NCI-H82 treated with DMSO at 0.1 percent for 48 hours (cell line): ENCODE measurements at regions not wholly inside any gene's neighbourhood (a gene's known extent, or its start where the extent isn't known, plus 50 kb on each side); places are given as distances from the start of the nearest gene placed in this dataset.
"Not testable (repeated sequence)": the region's sequence is repeated elsewhere in the genome, so short reads cannot be mapped to it uniquely, and the experiment has no call there.

Experiments
- DNase-seq: peaks from one replicate; lab custom pipeline; 2025; ENCODE audit not compliant: unreplicated experiment; lab: John Stamatoyannopoulos, UW

GRCh38 chr2:149892563-149892962 is 305.0 kb upstream of the MMADHC start:
- no peak for DNase-seq

- no peak for DNase-seq
Measured at GRCh38 chr2:149885946-149886345, 298.4 kb upstream of the MMADHC start.

- DNase-seq = no peak
Measured at GRCh38 chr2:149885468-149885867, 297.9 kb upstream of the MMADHC start.

DNA sequence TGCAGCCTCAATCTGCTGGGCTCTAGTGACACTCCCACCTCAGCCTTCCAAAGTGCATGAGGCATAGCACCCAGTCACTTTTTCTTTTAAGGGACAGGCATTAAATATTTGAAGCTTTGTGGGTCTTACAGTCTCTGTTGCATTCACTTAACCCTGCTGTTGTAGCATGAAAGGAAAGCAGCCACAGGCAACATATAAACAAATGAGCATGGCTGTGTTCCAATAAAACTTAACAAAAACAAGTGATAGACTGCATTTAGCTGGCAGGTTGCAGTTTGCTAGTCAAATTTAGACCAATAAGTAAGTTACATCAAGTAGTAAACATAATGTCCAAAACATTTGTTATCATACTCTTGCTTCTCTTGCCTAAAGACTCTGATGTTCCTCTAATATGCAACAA is 297.3 kb upstream of the MMADHC start:
- no peak for DNase-seq

DNA sequence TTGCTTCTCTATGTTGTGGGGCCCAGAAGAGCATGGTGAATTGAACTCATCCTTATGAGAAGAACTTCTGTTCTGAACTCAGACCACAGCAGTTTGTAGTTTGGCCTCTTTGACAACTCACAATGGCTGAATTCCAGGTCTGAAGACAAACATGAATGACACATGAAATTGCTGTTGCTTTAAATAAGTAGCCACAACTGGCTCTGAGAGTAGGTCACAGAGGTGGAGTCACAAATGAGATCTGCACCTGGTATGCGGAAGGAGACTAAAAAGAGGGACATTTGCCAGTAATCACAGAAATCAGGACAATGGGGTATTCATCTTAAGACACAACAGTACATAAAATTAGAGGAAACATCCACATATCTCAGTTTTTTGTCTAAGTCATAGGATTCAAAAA is 290.3 kb upstream of the MMADHC start:
- DNase-seq = no peak

- no peak for DNase-seq
Measured at GRCh38 chr2:149877074-149877473, 289.5 kb upstream of the MMADHC start.

DNA sequence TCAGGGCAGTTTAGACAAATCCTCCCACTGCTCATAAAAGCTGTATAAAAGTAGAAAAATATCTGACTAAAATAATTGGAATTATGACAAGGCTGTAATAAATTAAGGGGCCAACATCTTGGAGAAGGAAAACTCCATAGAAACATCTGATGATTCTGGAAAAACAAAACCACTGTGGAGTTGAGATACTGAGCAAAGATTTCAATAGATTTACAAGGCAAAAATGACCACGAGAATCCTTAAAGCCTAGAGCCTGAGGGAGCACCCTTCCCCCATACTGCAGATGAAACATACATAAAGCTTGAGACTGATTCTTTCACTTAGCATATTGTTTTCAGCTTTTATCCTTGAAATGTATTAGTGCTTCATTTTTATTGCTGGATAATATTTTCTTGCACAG is 286.4 kb upstream of the MMADHC start:
- DNase-seq = no peak

DNA sequence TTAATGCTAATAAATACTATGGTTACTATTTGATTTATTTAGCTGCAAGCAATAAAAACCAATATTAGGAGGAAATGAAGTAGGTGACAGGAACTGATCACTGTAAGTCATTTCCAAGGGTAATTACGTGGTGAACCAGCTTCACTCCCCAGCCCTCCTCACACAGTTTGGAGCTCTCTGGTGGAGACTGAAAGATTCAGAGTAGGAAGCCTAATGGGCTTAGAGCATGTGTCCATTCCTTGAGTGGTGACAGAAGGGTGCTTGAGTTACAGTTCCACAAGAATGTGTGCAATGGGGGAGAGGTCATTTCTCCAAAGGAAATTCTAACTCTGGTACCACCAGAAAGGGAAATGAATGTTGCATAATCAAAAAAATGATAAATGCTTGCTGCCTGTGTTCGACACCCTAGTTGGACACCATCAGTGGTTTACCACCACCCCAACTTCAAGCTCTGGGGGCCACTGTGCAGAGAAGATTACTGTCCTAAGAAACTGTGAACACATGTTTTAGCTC is 285.1 kb upstream of the MMADHC start:
- DNase-seq = no peak

GRCh38 chr2:149872041-149872440 is 284.5 kb upstream of the MMADHC start:
- no peak for DNase-seq

DNA sequence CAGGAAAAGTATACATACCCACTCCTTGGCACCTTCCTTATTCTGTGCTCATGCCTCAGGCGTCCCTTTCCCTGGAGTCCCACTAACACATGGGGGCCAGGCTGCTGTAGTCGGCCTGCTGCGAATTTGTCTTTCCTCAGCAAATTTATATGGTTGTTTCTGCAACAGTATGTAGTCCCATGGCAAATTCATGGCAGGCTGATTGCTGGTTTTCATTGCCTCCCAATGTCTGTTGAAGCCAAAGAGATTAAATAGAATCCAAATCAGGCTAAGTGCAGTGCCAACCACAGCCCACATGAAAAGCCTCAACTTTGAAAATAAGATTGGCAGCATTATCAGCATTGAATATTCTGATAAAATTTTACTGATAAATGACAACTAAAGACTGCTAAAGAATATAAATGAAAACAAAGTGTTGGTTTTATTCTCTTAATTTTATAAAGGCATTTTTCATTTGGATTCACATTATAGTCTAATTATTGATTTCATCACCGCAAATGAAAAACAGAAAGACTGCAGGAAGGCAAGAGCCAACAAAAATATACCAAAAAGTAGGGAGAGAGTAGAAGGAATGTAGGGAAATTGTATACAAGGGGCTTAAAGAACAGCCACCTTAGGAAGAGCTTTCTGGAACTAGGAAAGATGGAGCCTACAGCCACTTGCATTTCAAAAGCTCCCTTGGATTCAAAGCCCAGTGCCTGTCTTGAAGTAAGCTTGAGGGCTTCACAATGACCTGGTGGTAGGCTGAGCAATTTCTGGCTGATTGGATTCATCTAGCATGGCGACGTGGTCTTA is 283.7 kb upstream of the MMADHC start:
- DNase-seq = no peak

GRCh38 chr2:149863227-149863626 is 275.7 kb upstream of the MMADHC start:
- no peak for DNase-seq

- no peak for DNase-seq
Measured at GRCh38 chr2:149861034-149861433, 273.5 kb upstream of the MMADHC start.

- DNase-seq = no peak
Measured at GRCh38 chr2:149860276-149860921, 272.8 kb upstream of the MMADHC start.

DNA sequence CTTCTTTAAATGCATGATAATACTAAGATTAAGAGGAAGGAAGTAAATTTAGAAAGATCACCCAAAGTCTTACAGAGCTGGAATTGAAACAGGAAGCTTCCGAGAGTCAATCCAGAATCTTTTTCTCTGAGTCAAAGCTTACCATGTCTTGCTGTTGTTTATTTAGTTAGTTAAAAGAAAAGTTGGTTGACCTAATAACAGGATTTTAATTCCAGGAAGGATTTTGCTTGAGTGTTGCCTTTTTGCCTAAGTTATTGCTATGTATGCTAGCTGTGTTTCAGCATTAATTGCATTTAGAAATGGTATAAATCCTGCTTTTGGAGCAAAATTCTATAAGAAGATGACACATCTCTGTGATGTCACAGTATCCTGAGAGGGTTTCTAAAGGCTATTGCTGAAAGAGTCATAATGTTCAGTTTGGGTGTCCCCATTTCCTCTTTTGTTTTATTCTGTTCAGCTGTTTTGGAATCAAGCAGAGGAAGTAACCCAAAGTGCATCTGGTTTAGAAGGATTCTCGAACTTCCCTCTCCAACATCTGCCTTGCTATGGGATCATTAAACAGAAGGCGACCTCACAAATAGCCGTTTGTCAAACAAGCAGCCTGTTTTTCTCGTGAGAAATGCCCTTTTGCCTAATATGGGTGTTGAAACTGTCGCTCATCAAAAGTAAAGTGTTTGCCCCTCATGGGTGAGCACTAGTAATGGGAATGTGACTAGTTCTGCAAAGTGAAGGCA is 271.5 kb upstream of the MMADHC start:
- no peak for DNase-seq

- DNase-seq = no peak
Measured at GRCh38 chr2:149858216-149858615, 270.6 kb upstream of the MMADHC start.

GRCh38 chr2:149857344-149857743 is 269.8 kb upstream of the MMADHC start:
- no peak for DNase-seq

GRCh38 chr2:149855859-149856258 is 268.3 kb upstream of the MMADHC start:
- not testable (repeated sequence) for DNase-seq

- DNase-seq = no peak
Measured at GRCh38 chr2:149849591-149849990, 262.0 kb upstream of the MMADHC start.

DNA sequence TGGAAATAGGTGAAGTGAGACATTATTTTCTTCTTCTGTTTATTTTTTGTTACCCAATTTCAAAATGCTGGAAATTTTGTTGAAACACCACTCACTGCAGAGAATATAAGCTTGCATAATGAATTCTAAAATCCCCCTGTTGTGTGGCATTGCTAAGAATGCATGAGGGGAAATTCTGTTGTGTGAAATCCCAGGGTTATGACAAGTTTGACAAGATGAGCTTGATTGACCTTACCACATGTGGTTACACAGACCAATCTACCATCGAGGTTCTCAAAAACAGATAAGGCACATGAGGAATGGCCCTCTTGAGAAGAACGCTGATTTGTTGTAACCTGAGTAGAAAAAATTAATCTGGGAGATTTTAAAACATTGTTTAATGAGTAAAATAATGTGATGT is 261.6 kb upstream of the MMADHC start:
- no peak for DNase-seq

- DNase-seq = no peak
Measured at GRCh38 chr2:149841396-149841795, 253.8 kb upstream of the MMADHC start.

GRCh38 chr2:149832324-149832723 is 244.7 kb upstream of the MMADHC start:
- no peak for DNase-seq
